Hematopoietic multipotent progenitor cell treated with erythropoietin and hydrocortisone succinate and interleukin-3 and kit ligand, for 8 days (in vitro differentiated cells): ENCODE measurements at regions not wholly inside any gene's neighbourhood (a gene's known extent, or its start where the extent isn't known, plus 50 kb on each side); places are given as distances from the start of the nearest gene placed in this dataset.
"Not testable (repeated sequence)": the region's sequence is repeated elsewhere in the genome, so short reads cannot be mapped to it uniquely, and the experiment has no call there.

Experiments used
- DNase-seq: peaks from one replicate; pipeline ENCODE4 v3.0.0-alpha.2; 2015

- no peak for DNase-seq
Observed at GRCh38 chr3:153269730-153270129, 107.7 kb downstream of the RAP2B start.

- no peak for DNase-seq
Observed at GRCh38 chr3:153273217-153273616, 111.2 kb downstream of the RAP2B start.

GRCh38 chr3:153273767-153274435, 111.9 kb downstream of the RAP2B start:
- DNase-seq = no peak

- no peak for DNase-seq
Observed at GRCh38 chr3:153274561-153274960, 112.5 kb downstream of the RAP2B start.

- DNase-seq = no peak
Observed at GRCh38 chr3:153275514-153275913, 113.5 kb downstream of the RAP2B start.

- no peak for DNase-seq
Observed at GRCh38 chr3:153277029-153277428, 115.0 kb downstream of the RAP2B start.

GRCh38 chr3:153281236-153281997, 119.4 kb downstream of the RAP2B start:
- not testable (repeated sequence) for DNase-seq

GRCh38 chr3:153282355-153282754, 120.3 kb downstream of the RAP2B start:
- no peak for DNase-seq

GRCh38 chr3:153284282-153284938, 122.4 kb downstream of the RAP2B start:
- no peak for DNase-seq

- no peak for DNase-seq
Observed at GRCh38 chr3:153285194-153285641, 123.2 kb downstream of the RAP2B start.

- no peak for DNase-seq
Observed at GRCh38 chr3:153285982-153286381, 124.0 kb downstream of the RAP2B start.

GRCh38 chr3:153287017-153287416, 125.0 kb downstream of the RAP2B start:
- no peak for DNase-seq

- peak; percentile 65 for DNase-seq
Observed at GRCh38 chr3:153289334-153289808, 127.3 kb downstream of the RAP2B start.

- DNase-seq = peak; percentile 25
Observed at GRCh38 chr3:153290268-153291015, 128.4 kb downstream of the RAP2B start.

GRCh38 chr3:153291059-153291685, 129.1 kb downstream of the RAP2B start:
- peak; percentile 48 for DNase-seq

GRCh38 chr3:153293265-153293664, 131.2 kb downstream of the RAP2B start:
- no peak for DNase-seq

- DNase-seq = no peak
Observed at GRCh38 chr3:153295901-153296300, 133.9 kb downstream of the RAP2B start.

- no peak for DNase-seq
Observed at GRCh38 chr3:153305189-153305588, 143.2 kb downstream of the RAP2B start.

- peak; percentile 13 for DNase-seq
Observed at GRCh38 chr3:153311541-153311940, 149.5 kb downstream of the RAP2B start.

- no peak for DNase-seq
Observed at GRCh38 chr3:153313302-153313965, 151.4 kb downstream of the RAP2B start.

GRCh38 chr3:153314038-153314437, 152.0 kb downstream of the RAP2B start:
- no peak for DNase-seq

GRCh38 chr3:153315781-153316180, 153.8 kb downstream of the RAP2B start:
- no peak for DNase-seq
